CD4-positive, alpha-beta T cell (primary cell): ENCODE measurements at regions not wholly inside any gene's neighbourhood (a gene's known extent, or its start where the extent isn't known, plus 50 kb on each side); places are given as distances from the start of the nearest gene placed in this dataset.

Experiments
- ATAC-seq: fragments of 200-7000 bp; cut with Tn5 transposase; one replicate; pipeline ENCODE4 v1.10.0; 2022; ENCODE audit warnings: mild to moderate bottlenecking; ENCODE audit not compliant: poor library complexity
- CTCF ChIA-PET: fragments of 350-600 bp; sonication (Branson Sonifier 250); formaldehyde crosslinking; loops from one replicate; lab custom pipeline; 2021; ENCODE audit warnings: antibody characterized with exemption, inconsistent platforms; lab: Charles Lee
- POLR2A ChIA-PET: fragments of 350-600 bp; sonication (Branson Sonifier 250); formaldehyde crosslinking; loops from one replicate; lab custom pipeline; 2021; ENCODE audit warnings: antibody characterized with exemption, inconsistent platforms; lab: Charles Lee
- DNase-seq, 14 experiments: peaks; one replicate each; pipeline ENCODE4 v3.0.0-alpha.2; 2013 to 2020; ENCODE audit warnings: mixed read lengths in 2 of 14
- H3K27ac ChIP-seq, 2 donors: one replicate each; pipeline versions ENCODE4 v1.5.1 to v1.7.0; 2013; ENCODE audit warnings: low read length in 2 of 2, low read depth in 1 of 2, mild to moderate bottlenecking in 1 of 2
- H3K27me3 ChIP-seq, 2 experiments: 1 replicate in 1 of 2; 2 replicates in 1 of 2; pipeline versions ENCODE4 v1.6.1 to v1.7.0; 2013; ENCODE audit warnings: low read length in 2 of 2, control low read depth in 1 of 2, mild to moderate bottlenecking in 1 of 2, moderate library complexity in 1 of 2; ENCODE audit not compliant: insufficient read depth in 2 of 2, control insufficient read depth in 1 of 2
- H3K36me3 ChIP-seq: one replicate; pipeline ENCODE4 v1.6.1; 2013; ENCODE audit warnings: low read length, control low read depth; ENCODE audit not compliant: insufficient read depth
- H3K4me1 ChIP-seq: one replicate; pipeline ENCODE4 v1.6.1; 2013; ENCODE audit warnings: low read length, control low read depth; ENCODE audit not compliant: insufficient read depth
- H3K4me3 ChIP-seq: one replicate; pipeline ENCODE4 v1.5.1; 2013; ENCODE audit warnings: mild to moderate bottlenecking, low read length, moderate library complexity
- H3K9me3 ChIP-seq, 2 experiments: 1 replicate in 1 of 2; 2 replicates in 1 of 2; pipeline versions ENCODE4 v1.6.1 to v1.7.0; 2013; ENCODE audit warnings: low read length in 2 of 2, mild to moderate bottlenecking in 2 of 2, control low read depth in 1 of 2, moderate library complexity in 1 of 2; ENCODE audit not compliant: control insufficient read depth in 1 of 2, insufficient read depth in 1 of 2
- H3K27ac Mint-ChIP-seq: one replicate; pipeline ENCODE4 v1.8.0; 2020; ENCODE audit warnings: mixed read lengths
- H3K27me3 Mint-ChIP-seq: one replicate; pipeline ENCODE4 v1.8.0; 2021; ENCODE audit warnings: mixed read lengths
- H3K36me3 Mint-ChIP-seq: one replicate; pipeline ENCODE4 v1.8.0; 2021; ENCODE audit warnings: low read depth, mixed read lengths
- H3K4me1 Mint-ChIP-seq: one replicate; pipeline ENCODE4 v1.8.0; 2021; ENCODE audit warnings: low read depth, mixed read lengths
- H3K4me3 Mint-ChIP-seq: one replicate; pipeline ENCODE4 v1.8.0; 2020; ENCODE audit warnings: mild to moderate bottlenecking, mixed read lengths
- H3K9me3 Mint-ChIP-seq: one replicate; pipeline ENCODE4 v1.8.0; 2020; ENCODE audit warnings: mixed read lengths
- CTCF ChIP-seq: fragments of 200-600 bp; IDR thresholded peaks from one replicate; pipeline ENCODE4 v1.8.0; 2022; ENCODE audit warnings: antibody characterized with exemption, mild to moderate bottlenecking
- intact Hi-C, 2 experiments: fragments of 100-400 bp; cut with DNase I in 1 of 2; cut with micrococcal nuclease in 1 of 2; formaldehyde crosslinking; loops; one replicate each; pipeline versions ENCODE4 v1.15.1 to v1.9.0; 2023 to 2025; cut with DNase I, micrococcal nuclease

- Histone ChIP-seq H3K27ac (no peak overlapping the region), H3K4me1 (no peaks in the 10 kb centered on the region), H3K36me3 (no peaks in the 10 kb centered on the region), H3K27me3 (no peaks in the 10 kb centered on the region), H3K9me3 (no peaks in the 10 kb centered on the region), H3K4me3 (no peak overlapping the region)
- DNase-seq = no peak
- Mint-ChIP-seq H3K27ac (no peak overlapping the region), H3K4me1 (no peaks in the 10 kb centered on the region), H3K4me3 (no peak overlapping the region), H3K9me3 (peaks cover 3% of the 10 kb centered on the region), H3K36me3 (no peaks in the 10 kb centered on the region), H3K27me3 (no peaks in the 10 kb centered on the region)
- no peak for TF ChIP-seq CTCF
- intact Hi-C loops = no loop called here
- POLR2A ChIA-PET = no interaction called here
- CTCF ChIA-PET = no interaction called here
- ATAC-seq = no peak
Measured at GRCh38 chr4:126552321-126552720, 1080.4 kb upstream of the INTU start.

- no peak overlapping the region for H3K27ac Mint-ChIP-seq
- peaks cover 3% of the 10 kb centered on the region for H3K9me3 Mint-ChIP-seq
- DNase-seq = no peak
- H3K4me3 ChIP-seq = no peak overlapping the region
- no peaks in the 10 kb centered on the region for H3K4me1 Mint-ChIP-seq
- H3K36me3 ChIP-seq = no peaks in the 10 kb centered on the region
- H3K27ac ChIP-seq = no peak overlapping the region
- no peaks in the 10 kb centered on the region for H3K27me3 ChIP-seq
- intact Hi-C loops = no loop called here
- no peaks in the 10 kb centered on the region for H3K27me3 Mint-ChIP-seq
- TF ChIP-seq CTCF = no peak
- H3K4me1 ChIP-seq = no peaks in the 10 kb centered on the region
- no peaks in the 10 kb centered on the region for H3K36me3 Mint-ChIP-seq
- no peak for ATAC-seq
- no peaks in the 10 kb centered on the region for H3K9me3 ChIP-seq
- CTCF ChIA-PET = no interaction called here
- H3K4me3 Mint-ChIP-seq = no peak overlapping the region
- POLR2A ChIA-PET = no interaction called here
Measured at GRCh38 chr4:126553248-126553647, 1079.5 kb upstream of the INTU start.

- ChIA-PET POLR2A (no interaction called here), CTCF (no interaction called here)
- Mint-ChIP-seq H3K4me1 (no peaks in the 10 kb centered on the region), H3K36me3 (no peaks in the 10 kb centered on the region), H3K9me3 (peaks cover 2% of the 10 kb centered on the region), H3K27me3 (no peaks in the 10 kb centered on the region), H3K4me3 (no peak overlapping the region), H3K27ac (no peak overlapping the region)
- ATAC-seq (no peak), DNase-seq (no peak)
- Histone ChIP-seq H3K4me1 (no peaks in the 10 kb centered on the region), H3K4me3 (no peak overlapping the region), H3K27me3 (no peaks in the 10 kb centered on the region), H3K27ac (no peak overlapping the region), H3K36me3 (no peaks in the 10 kb centered on the region), H3K9me3 (peaks cover 0 to 5% of the 10 kb centered on the region in 2 experiments)
- intact Hi-C loops = no loop called here
- TF ChIP-seq CTCF = no peak
Measured at GRCh38 chr4:126558596-126558995, 1074.2 kb upstream of the INTU start.
